H1 (cell line): ENCODE measurements at regions not wholly inside any gene's neighbourhood (a gene's known extent, or its start where the extent isn't known, plus 50 kb on each side); places are given as distances from the start of the nearest gene placed in this dataset.
A peak's percentile ranks its signal among the peaks of the same experiment; 100 is the strongest.

Source experiments
- CTCF ChIA-PET: fragments of 300-600 bp; sonication (Branson Sonifier 250); formaldehyde crosslinking; loops from one replicate; lab custom pipeline; 2021; ENCODE audit not compliant: partially characterized antibody; lab: Charles Lee
- POLR2A ChIA-PET: fragments of 300-600 bp; sonication (Branson Sonifier 250); formaldehyde crosslinking; loops from one replicate; lab custom pipeline; 2021; ENCODE audit warnings: inconsistent platforms; ENCODE audit not compliant: partially characterized antibody; lab: Charles Lee
- DNase-seq, 2 experiments: peaks; one replicate each; pipeline versions ENCODE4 v3.0.0 to v3.0.0-alpha.2; 2010 to 2022; ENCODE audit warnings: low spot score in 2 of 2, low read depth in 1 of 2, mixed read lengths in 1 of 2
- FAIRE-seq: peaks from 2 replicates; lab custom pipeline; 2011; peaks lifted over from hg19 to GRCh38; lab: Jason Lieb, UNC
- H2AFZ ChIP-seq: 2 replicates; pipeline ENCODE4 v1.8.1; 2012; ENCODE audit warnings: low read length, inconsistent platforms
- H2AK5ac ChIP-seq: 2 replicates; pipeline ENCODE4 v1.6.1; 2013; ENCODE audit warnings: low read depth, low read length
- H2BK120ac ChIP-seq: replicated peaks from 2 replicates; pipeline ENCODE3; 2013; ENCODE audit warnings: low read depth, low read length, inconsistent platforms
- H2BK12ac ChIP-seq: 2 replicates; pipeline ENCODE4 v1.6.1; 2013; ENCODE audit warnings: low read depth, low read length
- H2BK15ac ChIP-seq: 2 replicates; pipeline ENCODE4 v1.6.1; 2013; ENCODE audit warnings: low read length
- H2BK20ac ChIP-seq: 2 replicates; pipeline ENCODE4 v1.6.1; 2013; ENCODE audit warnings: low read length
- H2BK5ac ChIP-seq: 2 replicates; pipeline ENCODE4 v1.6.1; 2013; ENCODE audit warnings: low read depth, low read length
- H3K14ac ChIP-seq: 2 replicates; pipeline ENCODE4 v1.6.1; 2013; ENCODE audit warnings: inconsistent platforms; ENCODE audit not compliant: insufficient read length
- H3K18ac ChIP-seq: 2 replicates; pipeline ENCODE4 v1.6.1; 2013; ENCODE audit warnings: low read length; ENCODE audit errors: extremely low read depth
- H3K23ac ChIP-seq: 2 replicates; pipeline ENCODE4 v1.6.1; 2013; ENCODE audit warnings: inconsistent platforms; ENCODE audit not compliant: insufficient read length
- H3K23me2 ChIP-seq: 2 replicates; pipeline ENCODE4 v1.6.1; 2013; ENCODE audit warnings: low read depth, low read length
- H3K27ac ChIP-seq: 2 replicates; pipeline ENCODE4 v1.6.1; 2011; ENCODE audit warnings: low read depth, low read length, inconsistent platforms
- H3K27me3 ChIP-seq, 4 experiments: replicated peaks in 1 of 4; 1 replicate in 1 of 4; 2 replicates in 3 of 4; pipeline versions ENCODE4 v1.6.1 to v1.8.1; 2011 to 2013; ENCODE audit warnings: low read length in 3 of 4, mild to moderate bottlenecking in 3 of 4, inconsistent platforms in 2 of 4, mixed read lengths in 2 of 4, moderate library complexity in 1 of 4; ENCODE audit not compliant: control insufficient read depth in 3 of 4, insufficient read depth in 3 of 4; ENCODE audit errors: extremely low read depth in 1 of 4
- H3K36me3 ChIP-seq, 4 experiments: 2 replicates each; pipeline versions ENCODE4 v1.6.1 to v1.8.1; 2011 to 2013; ENCODE audit warnings: mild to moderate bottlenecking in 4 of 4, low read length in 3 of 4, moderate library complexity in 2 of 4, control low read depth in 1 of 4, inconsistent platforms in 1 of 4; ENCODE audit not compliant: insufficient read depth in 4 of 4, control insufficient read depth in 2 of 4
- H3K4ac ChIP-seq: replicated peaks from 2 replicates; pipeline ENCODE3; 2013; ENCODE audit warnings: low read length, low read depth, mixed read lengths, inconsistent platforms; ENCODE audit not compliant: insufficient read length
- H3K4me1 ChIP-seq, 4 experiments: replicated peaks in 1 of 4; 1 replicate in 1 of 4; 2 replicates in 3 of 4; pipeline versions ENCODE4 v1.6.1 to v1.8.1; 2011 to 2013; ENCODE audit warnings: low read length in 3 of 4, inconsistent platforms in 2 of 4, mixed read lengths in 1 of 4; ENCODE audit not compliant: insufficient read depth in 4 of 4, control insufficient read depth in 3 of 4
- H3K4me2 ChIP-seq, 2 experiments: 2 replicates each; pipeline versions ENCODE4 v1.6.1 to v1.8.1; 2011 to 2013; ENCODE audit warnings: low read depth in 2 of 2, low read length in 2 of 2, control low read depth in 1 of 2, inconsistent platforms in 1 of 2, mild to moderate bottlenecking in 1 of 2; ENCODE audit not compliant: insufficient read depth in 1 of 2
- H3K4me3 ChIP-seq, 4 experiments: fragments of 200-600, 300-600 bp in 1 of 4; sonication (generic), shearing (Covaris generic), sonication (Bioruptor Twin) in 1 of 4; 2 replicates each; pipeline versions ENCODE4 v1.5.1 to v1.8.1; 2011 to 2016; ENCODE audit warnings: low read length in 4 of 4, low read depth in 3 of 4, control low read depth in 2 of 4, inconsistent platforms in 2 of 4, mild to moderate bottlenecking in 2 of 4, mixed read lengths in 1 of 4, moderate library complexity in 1 of 4; ENCODE audit not compliant: insufficient read depth in 2 of 4; ENCODE audit errors: extremely low read depth in 1 of 4
- H3K56ac ChIP-seq: replicated peaks from 2 replicates; pipeline ENCODE3; 2013; ENCODE audit warnings: low read depth, mild to moderate bottlenecking, mixed read lengths, low read length, inconsistent platforms; ENCODE audit not compliant: insufficient read length
- H3K79me1 ChIP-seq: 2 replicates; pipeline ENCODE4 v1.6.1; 2013; ENCODE audit warnings: low read depth, low read length, control low read depth
- H3K79me2 ChIP-seq, 2 experiments: 2 replicates each; pipeline versions ENCODE4 v1.6.1 to v1.8.1; 2012 to 2013; ENCODE audit warnings: low read length in 2 of 2, mild to moderate bottlenecking in 2 of 2, inconsistent platforms in 1 of 2; ENCODE audit not compliant: insufficient read depth in 2 of 2, control insufficient read depth in 1 of 2
- H3K9ac ChIP-seq, 4 experiments: replicated peaks in 1 of 4; 1 replicate in 1 of 4; 2 replicates in 3 of 4; pipeline versions ENCODE4 v1.6.1 to v1.8.1; 2011 to 2013; ENCODE audit warnings: low read depth in 3 of 4, low read length in 3 of 4, control low read depth in 2 of 4, mild to moderate bottlenecking in 2 of 4, moderate library complexity in 2 of 4, inconsistent platforms in 1 of 4; ENCODE audit errors: extremely low read depth in 1 of 4
- H3K9me3 ChIP-seq, 2 experiments: 2 replicates each; pipeline versions ENCODE4 v1.6.1 to v1.8.1; 2012 to 2013; ENCODE audit warnings: mild to moderate bottlenecking in 2 of 2, moderate library complexity in 2 of 2, control low read depth in 1 of 2, inconsistent platforms in 1 of 2, low read depth in 1 of 2, low read length in 1 of 2, mixed read lengths in 1 of 2; ENCODE audit not compliant: insufficient read depth in 2 of 2
- H4K20me1 ChIP-seq, 2 experiments: replicated peaks in 1 of 2; 2 replicates each; pipeline versions ENCODE3 to v1.8.1; 2011 to 2013; ENCODE audit warnings: inconsistent platforms in 2 of 2, low read length in 2 of 2, mild to moderate bottlenecking in 1 of 2; ENCODE audit not compliant: insufficient read depth in 2 of 2, control insufficient read depth in 1 of 2
- H4K5ac ChIP-seq: 2 replicates; pipeline ENCODE4 v1.6.1; 2013; ENCODE audit warnings: low read length, low read depth, mixed read lengths, inconsistent platforms; ENCODE audit not compliant: insufficient read length
- H4K8ac ChIP-seq: 2 replicates; pipeline ENCODE4 v1.8.0; 2013; ENCODE audit warnings: mild to moderate bottlenecking, moderate library complexity, low read length, inconsistent platforms; ENCODE audit not compliant: insufficient read depth; ENCODE audit errors: extremely low read depth
- H4K91ac ChIP-seq: replicated peaks from 2 replicates; pipeline ENCODE3; 2013; ENCODE audit warnings: low read length, mixed read lengths, inconsistent platforms; ENCODE audit not compliant: insufficient read length
- BCL11A ChIP-seq, 2 experiments: IDR thresholded peaks; one replicate each; pipeline ENCODE4 v1.6.1; 2011; ENCODE audit warnings: low read depth in 2 of 2, low read length in 2 of 2, mild to moderate bottlenecking in 2 of 2
- CEBPB ChIP-seq: IDR thresholded peaks from 2 replicates; pipeline ENCODE4 v1.6.1; 2012; ENCODE audit warnings: low read depth, low read length
- CREB1 ChIP-seq: IDR thresholded peaks from 2 replicates; pipeline ENCODE4 v1.6.1; 2012; ENCODE audit warnings: inconsistent platforms
- NRF1 ChIP-seq: IDR thresholded peaks from 2 replicates; pipeline ENCODE4 v1.6.1; 2011; ENCODE audit warnings: mild to moderate bottlenecking, low read depth, low read length, improper control_type of control experiment
- TAF7 ChIP-seq: optimal IDR thresholded peaks from 2 replicates; pipeline ENCODE3; 2011; ENCODE audit warnings: low read depth, mild to moderate bottlenecking, inconsistent platforms, low read length, moderate library complexity, borderline replicate concordance
- WGBS, 2 experiments: shearing (Covaris generic) in 1 of 2; methylation state at CpG; one replicate each; pipeline versions ENCODE4 v1.1.6 to v1.1.7; 2013 to 2015; ENCODE audit warnings: low lambda C conversion rate in 2 of 2, mixed read lengths in 2 of 2, inconsistent platforms in 1 of 2, low coverage in 1 of 2, missing lambda C conversion rate in 1 of 2; ENCODE audit not compliant: insufficient replicate concordance in 2 of 2, insufficient coverage in 1 of 2, insufficient read length in 1 of 2; ENCODE audit errors: extremely low coverage in 1 of 2, missing lambda C conversion rate in 1 of 2; 5-methylcytosine and 5-hydroxymethylcytosine counted together
- TF ChIP-seq, protein P1 (sequence below): IDR thresholded peaks from 2 replicates; pipeline ENCODE4 v1.6.1; 2011; ENCODE audit warnings: low read length, improper control_type of control experiment

DNA sequence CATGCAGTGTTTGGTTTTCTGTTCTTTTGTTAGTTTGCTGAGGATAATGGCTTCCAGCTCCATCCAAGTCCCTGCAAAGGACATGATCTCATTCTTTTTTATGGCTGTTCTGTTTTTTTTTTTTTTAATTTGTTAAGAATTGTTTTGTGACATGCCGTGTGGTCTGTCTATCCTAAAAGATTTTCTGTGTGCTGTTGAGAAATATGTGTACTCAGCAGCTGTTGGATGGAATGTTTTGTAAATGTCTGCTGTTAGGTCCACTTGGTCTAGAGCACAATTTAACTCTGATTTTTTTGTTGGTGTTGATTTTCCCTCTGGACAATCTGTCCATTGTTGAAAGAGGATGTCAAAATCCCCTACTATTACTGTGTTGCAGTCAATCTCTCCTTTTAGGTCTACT lies 80.4 kb upstream of the WDR75 start:
- CTCF ChIA-PET: interaction anchor here (1.1 kb wide), 1 partner anchor 12 kb away, joined by 3 read pairs; no protein-coding TSS in a partner anchor

More for the DNA sequence above, 80.4 kb upstream of the WDR75 start:
- H3K4me3 ChIP-seq: no peak overlapping the region
- no peaks in the 10 kb centered on the region for H3K27me3 ChIP-seq
- H2BK15ac ChIP-seq: no peak overlapping the region
- H2BK120ac ChIP-seq: no peak overlapping the region
- no peak overlapping the region for H3K23ac ChIP-seq
- no peaks in the 10 kb centered on the region for H4K20me1 ChIP-seq
- 100% methylated on average over 1 of the region's 1 CpG; no CpG with 5 or more reads in 1 of the 2 experiments for WGBS, 2 experiments
- DNase-seq: no peak
- no peak overlapping the region for H2BK5ac ChIP-seq
- no peaks in the 10 kb centered on the region for H3K9me3 ChIP-seq
- H3K9ac ChIP-seq: no peak overlapping the region
- H3K18ac ChIP-seq: no peak overlapping the region
- no peak overlapping the region for H2BK12ac ChIP-seq
- H3K79me2 ChIP-seq: no peaks in the 10 kb centered on the region
- H3K56ac ChIP-seq: no peak overlapping the region
- no peak overlapping the region for H3K14ac ChIP-seq
- no peaks in the 10 kb centered on the region for H3K23me2 ChIP-seq
- no peak overlapping the region for H4K5ac ChIP-seq
- no peak overlapping the region for H4K91ac ChIP-seq
- no peak overlapping the region for H2BK20ac ChIP-seq
- TF ChIP-seq CEBPB (no peak), CREB1 (no peak), NRF1 (no peak), BCL11A (IDR thresholded peaks at IDR 0.05; ENCODE audit: low read depth in 2 of 2, low read length in 2 of 2) (no peak), TAF7 (no peak)
- TF ChIP-seq, protein P1, sequence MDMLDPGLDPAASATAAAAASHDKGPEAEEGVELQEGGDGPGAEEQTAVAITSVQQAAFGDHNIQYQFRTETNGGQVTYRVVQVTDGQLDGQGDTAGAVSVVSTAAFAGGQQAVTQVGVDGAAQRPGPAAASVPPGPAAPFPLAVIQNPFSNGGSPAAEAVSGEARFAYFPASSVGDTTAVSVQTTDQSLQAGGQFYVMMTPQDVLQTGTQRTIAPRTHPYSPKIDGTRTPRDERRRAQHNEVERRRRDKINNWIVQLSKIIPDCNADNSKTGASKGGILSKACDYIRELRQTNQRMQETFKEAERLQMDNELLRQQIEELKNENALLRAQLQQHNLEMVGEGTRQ: no peak
- TF ChIP-seq, all 59 proteins: peak for 0
- FAIRE-seq: no peak
- H2AFZ ChIP-seq: 0 out of 2 replicates have a peak overlapping the region, but pooled peaks have one; percentile 62
- H3K4me1 ChIP-seq: no peaks in the 10 kb centered on the region; a peak in 1 of 7 replicates
- H3K27ac ChIP-seq: no peak overlapping the region
- H3K79me1 ChIP-seq: no peaks in the 10 kb centered on the region
- no peak overlapping the region for H2AK5ac ChIP-seq
- POLR2A ChIA-PET: no interaction called here
- no peak overlapping the region for H4K8ac ChIP-seq
- H3K4me2 ChIP-seq: no peak overlapping the region
- H3K4ac ChIP-seq: no peak overlapping the region
- no peaks in the 10 kb centered on the region for H3K36me3 ChIP-seq
